GM12878 (cell line): ENCODE measurements at regions not wholly inside any gene's neighbourhood (a gene's known extent, or its start where the extent isn't known, plus 50 kb on each side); places are given as distances from the start of the nearest gene placed in this dataset.

Source experiments
- ATAC-seq: fragments of 200-7000 bp; cut with Tn5 transposase; 3 replicates; pipeline ENCODE4 v1.9.1; 2020; ENCODE audit warnings: mild to moderate bottlenecking, moderate library complexity
- BruUV-seq: library from RNA; stranded (reverse); fragments of 400-500 nt; replicated peaks from 2 replicates; lab custom pipeline; 2021; lab: Mats Ljungman, UMichigan
- CTCF ChIA-PET: fragments of 300-600 bp; sonication (Branson Sonifier 250); formaldehyde crosslinking; extraction: SDS; loops from one replicate; lab custom pipeline; 2021; ENCODE audit warnings: inconsistent platforms; lab: Yijun Ruan, JAX
- POLR2A ChIA-PET: fragments of 350-600 bp; formaldehyde crosslinking; extraction: SDS; loops from one replicate; lab custom pipeline; 2021; ENCODE audit warnings: inconsistent platforms; lab: Charles Lee
- RAD21 ChIA-PET: fragments of 300-600 bp; sonication (Branson Sonifier 250); formaldehyde crosslinking; loops from one replicate; lab custom pipeline; 2023; ENCODE audit warnings: antibody characterized with exemption; ENCODE audit not compliant: unreplicated experiment; lab: Charles Lee
- SMC1A ChIA-PET: fragments of 300-600 bp; sonication (Branson Sonifier 250); formaldehyde crosslinking; loops from one replicate; lab custom pipeline; 2023; ENCODE audit not compliant: unreplicated experiment, uncharacterized antibody; lab: Charles Lee
- DNase-seq: peaks from one replicate; pipeline ENCODE4 v3.0.0-alpha.2; 2011; ENCODE audit warnings: low read depth, low spot score
- FAIRE-seq: peaks from 3 replicates; lab custom pipeline; 2011; peaks lifted over from hg19 to GRCh38; lab: Jason Lieb, UNC
- H2AFZ ChIP-seq: 2 replicates; pipeline ENCODE4 v1.6.0; 2011; ENCODE audit warnings: low read depth, low read length, control low read depth; ENCODE audit not compliant: control insufficient read depth
- H3K27ac ChIP-seq: 2 replicates; pipeline ENCODE4 v1.5.1; 2011; ENCODE audit warnings: control low read depth; ENCODE audit not compliant: control insufficient read depth, insufficient read depth
- H3K27me3 ChIP-seq, 2 experiments: replicated peaks in 1 of 2; 2 replicates each; pipeline versions ENCODE4 v1.6.0 to v1.6.1; 2011; ENCODE audit warnings: low read length in 1 of 2; ENCODE audit not compliant: control insufficient read depth in 2 of 2, insufficient read depth in 2 of 2
- H3K36me3 ChIP-seq, 2 experiments: 2 replicates each; pipeline ENCODE4 v1.5.1; 2011; ENCODE audit warnings: low read length in 1 of 2; ENCODE audit not compliant: control insufficient read depth in 2 of 2, insufficient read depth in 2 of 2
- H3K4me1 ChIP-seq: 2 replicates; pipeline ENCODE4 v1.6.1; 2011; ENCODE audit warnings: mild to moderate bottlenecking, low read length, moderate library complexity, mixed read lengths; ENCODE audit not compliant: control insufficient read depth, insufficient read depth
- H3K4me2 ChIP-seq: 2 replicates; pipeline ENCODE4 v1.6.0; 2011; ENCODE audit warnings: control low read depth; ENCODE audit not compliant: control insufficient read depth, insufficient read depth
- H3K4me3 ChIP-seq: fragments of 200-600 bp; sonication (generic); 2 replicates; pipeline ENCODE4 v1.5.1; 2016
- H3K79me2 ChIP-seq: 2 replicates; pipeline ENCODE4 v1.6.0; 2011; ENCODE audit warnings: low read length; ENCODE audit not compliant: control insufficient read depth, insufficient read depth
- H3K9ac ChIP-seq: 2 replicates; pipeline ENCODE4 v1.8.0; 2011; ENCODE audit warnings: low read length, control low read depth, mixed read lengths; ENCODE audit not compliant: control insufficient read depth, insufficient read depth
- H3K9me3 ChIP-seq: replicated peaks from 3 replicates; pipeline ENCODE4 v1.5.1; 2011; ENCODE audit warnings: mild to moderate bottlenecking, low read length; ENCODE audit not compliant: control insufficient read depth, insufficient read depth
- H4K20me1 ChIP-seq: 2 replicates; pipeline ENCODE4 v1.6.0; 2011; ENCODE audit not compliant: control insufficient read depth, insufficient read depth
- ATF7 ChIP-seq: fragments of 450-650 bp; IDR thresholded peaks from 2 replicates; pipeline ENCODE4 v1.6.1; 2016; ENCODE audit warnings: low read depth, mild to moderate bottlenecking
- BRCA1 ChIP-seq: IDR thresholded peaks from 2 replicates; pipeline ENCODE4 v1.6.1; 2011; ENCODE audit warnings: low read depth, low read length, improper control_type of control experiment
- GABPA ChIP-seq: IDR thresholded peaks from 2 replicates; pipeline ENCODE4 v1.6.1; 2014; ENCODE audit warnings: antibody characterized with exemption, low read depth, mild to moderate bottlenecking, inconsistent platforms
- NBN ChIP-seq: fragments of 450-650 bp; IDR thresholded peaks from 2 replicates; pipeline ENCODE4 v1.6.1; 2016
- NFXL1 ChIP-seq: fragments of 450-650 bp; IDR thresholded peaks from 2 replicates; pipeline ENCODE4 v1.6.1; 2017; ENCODE audit warnings: antibody characterized with exemption, mild to moderate bottlenecking, borderline replicate concordance
- NR2F1 ChIP-seq: fragments of 450-650 bp; conservative IDR thresholded peaks from 2 replicates; pipeline ENCODE4 v1.6.1; 2017; ENCODE audit warnings: mild to moderate bottlenecking
- RBBP5 ChIP-seq: fragments of 200-600 bp; sonication (generic); conservative IDR thresholded peaks from 2 replicates; pipeline ENCODE4 v1.6.1; 2016
- RFX5 ChIP-seq: IDR thresholded peaks from 2 replicates; pipeline ENCODE4 v1.6.1; 2011; ENCODE audit warnings: low read depth, low read length, improper control_type of control experiment
- RUNX3 ChIP-seq: IDR thresholded peaks from 2 replicates; pipeline ENCODE4 v1.6.1; 2012; ENCODE audit warnings: low read length, inconsistent platforms
- SIN3A ChIP-seq: IDR thresholded peaks from 2 replicates; pipeline ENCODE4 v1.6.1; 2012; ENCODE audit warnings: low read depth, low read length, improper control_type of control experiment
- SPI1 ChIP-seq: IDR thresholded peaks from 2 replicates; pipeline ENCODE4 v1.6.1; 2011; ENCODE audit warnings: low read depth, mild to moderate bottlenecking, low read length, moderate library complexity, borderline replicate concordance; ENCODE audit not compliant: insufficient read depth
- STAT3 ChIP-seq: IDR thresholded peaks from 2 replicates; pipeline ENCODE4 v1.6.1; 2011; ENCODE audit warnings: low read depth, low read length, improper control_type of control experiment
- YY1 ChIP-seq: IDR thresholded peaks from 2 replicates; pipeline ENCODE4 v1.6.1; 2011; ENCODE audit warnings: low read depth, mild to moderate bottlenecking, low read length
- ZNF207 ChIP-seq: fragments of 450-650 bp; IDR thresholded peaks from 2 replicates; pipeline ENCODE4 v1.6.1; 2014; ENCODE audit warnings: antibody characterized with exemption, mild to moderate bottlenecking, borderline replicate concordance
- ZNF274 ChIP-seq: IDR thresholded peaks from one replicate; pipeline ENCODE4 v1.8.0; 2011; ENCODE audit not compliant: insufficient read length, insufficient read depth
- ZNF622 ChIP-seq: fragments of 450-650 bp; IDR thresholded peaks from 2 replicates; pipeline ENCODE4 v1.6.1; 2017; ENCODE audit warnings: mild to moderate bottlenecking, inconsistent platforms
- WGBS: methylation state at CpG from one replicate; pipeline ENCODE4 v1.1.6; 2016; ENCODE audit warnings: low lambda C conversion rate; ENCODE audit not compliant: insufficient replicate concordance, insufficient coverage; ENCODE audit errors: missing lambda C conversion rate; 5-methylcytosine and 5-hydroxymethylcytosine counted together
- in situ Hi-C: fragments of 300-500 bp; cut with MboI; formaldehyde crosslinking; loops from 9 replicates; pipeline ENCODE4 v1.14.3; 2018; ENCODE audit warnings: mixed read lengths
- intact Hi-C: fragments of 100-400 bp; cut with micrococcal nuclease; formaldehyde crosslinking; loops from one replicate; pipeline ENCODE4 v1.14.2; 2022; ENCODE audit not compliant: unreplicated experiment
- TF ChIP-seq, protein P1 (sequence below): fragments of 450-650 bp; IDR thresholded peaks from 2 replicates; pipeline ENCODE4 v1.6.1; 2014; ENCODE audit warnings: mild to moderate bottlenecking

DNA sequence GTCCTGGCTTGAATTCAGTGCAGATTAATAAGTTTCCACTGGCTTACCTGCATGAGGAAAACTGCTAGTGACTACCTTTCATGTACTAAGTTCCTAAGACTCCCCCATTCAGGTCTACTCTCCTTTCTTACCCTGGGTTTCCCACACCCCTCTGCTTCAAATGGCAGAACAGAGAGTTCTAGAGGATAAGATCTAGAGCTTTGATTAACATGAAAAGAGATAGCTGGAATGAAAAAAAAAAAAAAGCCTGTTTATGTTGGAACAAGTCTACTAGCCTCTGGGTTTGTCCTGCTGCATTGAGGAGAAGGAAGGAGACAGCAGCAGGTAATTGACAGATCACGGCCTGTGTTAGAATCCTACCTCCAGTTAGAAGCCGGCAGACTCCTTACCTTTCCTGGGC lies 201.4 kb upstream of the SOX4 start:
- TF ChIP-seq BRCA1 (no peak), ATF7 (no peak), RBBP5 (no peak), YY1 (no peak), SIN3A (no peak), GABPA (no peak), RFX5 (no peak), SPI1 (no peak), NFXL1 (no peak), ZNF622 (no peak), ZNF207 (no peak), NBN (no peak), ZNF274 (no peak), RUNX3 (no peak), STAT3 (no peak), NR2F1 (no peak)
- TF ChIP-seq, protein P1, sequence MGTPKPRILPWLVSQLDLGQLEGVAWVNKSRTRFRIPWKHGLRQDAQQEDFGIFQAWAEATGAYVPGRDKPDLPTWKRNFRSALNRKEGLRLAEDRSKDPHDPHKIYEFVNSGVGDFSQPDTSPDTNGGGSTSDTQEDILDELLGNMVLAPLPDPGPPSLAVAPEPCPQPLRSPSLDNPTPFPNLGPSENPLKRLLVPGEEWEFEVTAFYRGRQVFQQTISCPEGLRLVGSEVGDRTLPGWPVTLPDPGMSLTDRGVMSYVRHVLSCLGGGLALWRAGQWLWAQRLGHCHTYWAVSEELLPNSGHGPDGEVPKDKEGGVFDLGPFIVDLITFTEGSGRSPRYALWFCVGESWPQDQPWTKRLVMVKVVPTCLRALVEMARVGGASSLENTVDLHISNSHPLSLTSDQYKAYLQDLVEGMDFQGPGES = no peak
- Histone ChIP-seq H3K9me3 (no peaks in the 10 kb centered on the region), H3K27me3 (no peaks in the 10 kb centered on the region), H3K36me3 (no peaks in the 10 kb centered on the region), H2AFZ (no peak overlapping the region), H3K4me2 (no peak overlapping the region), H3K4me1 (no peaks in the 10 kb centered on the region), H3K9ac (no peak overlapping the region), H3K4me3 (no peak overlapping the region), H3K27ac (no peak overlapping the region), H4K20me1 (no peaks in the 10 kb centered on the region), H3K79me2 (no peaks in the 10 kb centered on the region)
- WGBS = 83% methylated on average over 2 of the region's 2 CpGs
- ChIA-PET CTCF (interaction anchor here (0.7 kb wide), 1 partner anchor 195 kb away, joined by 3 read pairs; no protein-coding TSS in a partner anchor), POLR2A (no interaction called here), SMC1A (interaction anchor here (0.6 to 0.7 kb wide), 2 partner anchors 885 to 1689 kb away, joined by 3 read pairs; no protein-coding TSS in a partner anchor), RAD21 (no interaction called here)
- in situ Hi-C loops (no loop called here), intact Hi-C loops (no loop called here)
- FAIRE-seq (no peak), ATAC-seq (no peak), DNase-seq (no peak)
- no TSS peak for BruUV-seq
